HCT116 (cell line): ENCODE measurements at regions not wholly inside any gene's neighbourhood (a gene's known extent, or its start where the extent isn't known, plus 50 kb on each side); places are given as distances from the start of the nearest gene placed in this dataset.
"Not testable (repeated sequence)": the region's sequence is repeated elsewhere in the genome, so short reads cannot be mapped to it uniquely, and the experiment has no call there.

Experiments
- ATAC-seq: fragments of 200-7000 bp; cut with Tn5 transposase; 2 replicates; pipeline ENCODE4 v1.9.1; 2020; ENCODE audit warnings: mild to moderate bottlenecking, moderate library complexity
- BruUV-seq: library from RNA; stranded (reverse); fragments of 400-500 nt; replicated peaks from 2 replicates; lab custom pipeline; 2021; lab: Mats Ljungman, UMichigan
- CTCF ChIA-PET: fragments of 300-600 bp; sonication (Branson Sonifier 250); formaldehyde crosslinking; loops from one replicate; lab custom pipeline; 2021; ENCODE audit warnings: antibody characterized with exemption; lab: Charles Lee
- POLR2A ChIA-PET: fragments of 300-600, 350-600 bp; sonication (Branson Sonifier 250); formaldehyde crosslinking; loops from one replicate; lab custom pipeline; 2021; ENCODE audit warnings: antibody characterized with exemption; lab: Charles Lee
- RAD21 ChIA-PET, 2 experiments: fragments of 300-600 bp; sonication (Branson Sonifier 250); formaldehyde crosslinking; loops; one replicate each; lab custom pipeline; 2023; ENCODE audit warnings: low total read pairs in 2 of 2; ENCODE audit not compliant: uncharacterized antibody in 2 of 2, unreplicated experiment in 2 of 2, low non-redundant PET in 1 of 2; lab: Charles Lee
- DNase-seq: peaks from one replicate; pipeline ENCODE4 v3.0.0-alpha.2; 2010; ENCODE audit warnings: low read depth, low spot score
- H2AFZ ChIP-seq: fragments of 200-600 bp; shearing (Covaris generic), sonication (generic); 2 replicates; pipeline ENCODE4 v1.6.1; 2017; ENCODE audit warnings: low read depth, mixed run types, mixed read lengths, antibody characterized with exemption, low read length; ENCODE audit not compliant: poor library complexity, severe bottlenecking
- H3K27ac ChIP-seq: 2 replicates; pipeline ENCODE4 v1.5.1; 2012; ENCODE audit warnings: low read depth, low read length
- H3K27me3 ChIP-seq: fragments of 200-600 bp; sonication (generic); 2 replicates; pipeline ENCODE4 v1.6.1; 2016; ENCODE audit warnings: mixed run types, low read length, mixed read lengths; ENCODE audit not compliant: insufficient read depth
- H3K36me3 ChIP-seq, 2 experiments: fragments of 200-500 bp in 1 of 2; fragments of 200-600 bp in 1 of 2; sonication (Bioruptor generic) in 1 of 2; sonication (generic) in 1 of 2; 2 replicates each; pipeline versions ENCODE4 v1.5.1 to v1.6.1; 2014 to 2016; ENCODE audit warnings: low read length in 2 of 2, inconsistent platforms in 1 of 2, mixed read lengths in 1 of 2, mixed run types in 1 of 2; ENCODE audit not compliant: insufficient read depth in 2 of 2, control insufficient read depth in 1 of 2
- H3K4me1 ChIP-seq, 2 experiments: fragments of 200-600 bp in 1 of 2; sonication (generic) in 1 of 2; 2 replicates each; pipeline versions ENCODE4 v1.5.1 to v1.6.1; 2012 to 2017; ENCODE audit warnings: low read length in 2 of 2, inconsistent platforms in 1 of 2, mild to moderate bottlenecking in 1 of 2, mixed read lengths in 1 of 2, mixed run types in 1 of 2, moderate library complexity in 1 of 2; ENCODE audit not compliant: insufficient read depth in 2 of 2, control insufficient read depth in 1 of 2
- H3K4me2 ChIP-seq: fragments of 200-600 bp; sonication (generic); 2 replicates; pipeline ENCODE4 v1.6.1; 2017; ENCODE audit warnings: mixed run types, low read length, mixed read lengths
- H3K4me3 ChIP-seq, 2 experiments: fragments of 200-600 bp in 1 of 2; sonication (generic) in 1 of 2; replicated peaks in 1 of 2; 2 replicates each; pipeline ENCODE4 v1.5.1; 2011 to 2016; ENCODE audit warnings: low read length in 2 of 2, control low read depth in 1 of 2, low read depth in 1 of 2, mild to moderate bottlenecking in 1 of 2, mixed read lengths in 1 of 2, mixed run types in 1 of 2
- H3K79me2 ChIP-seq: fragments of 200-600 bp; sonication (generic); 2 replicates; pipeline ENCODE4 v1.6.1; 2017; ENCODE audit warnings: mild to moderate bottlenecking, mixed run types, low read length, moderate library complexity, mixed read lengths; ENCODE audit not compliant: insufficient read depth
- H3K9ac ChIP-seq: fragments of 200-600 bp; sonication (generic); 2 replicates; pipeline ENCODE4 v1.6.1; 2016; ENCODE audit warnings: low read length, mixed read lengths
- H3K9me2 ChIP-seq: fragments of 200-600 bp; sonication (generic), shearing (Covaris generic); 2 replicates; pipeline ENCODE4 v1.6.1; 2017; ENCODE audit warnings: mixed run types, mild to moderate bottlenecking, moderate library complexity; ENCODE audit not compliant: insufficient read depth
- H3K9me3 ChIP-seq, 2 experiments: fragments of 200-500 bp in 1 of 2; fragments of 200-600 bp in 1 of 2; sonication (Bioruptor generic) in 1 of 2; sonication (generic) in 1 of 2; 2 replicates each; pipeline ENCODE4 v1.6.1; 2014 to 2017; ENCODE audit warnings: low read length in 2 of 2, mixed read lengths in 2 of 2, inconsistent platforms in 1 of 2, low read depth in 1 of 2, mild to moderate bottlenecking in 1 of 2, mixed run types in 1 of 2, moderate library complexity in 1 of 2; ENCODE audit not compliant: control insufficient read depth in 1 of 2, insufficient read depth in 1 of 2
- H4K20me1 ChIP-seq: fragments of 200-600 bp; sonication (generic), shearing (Covaris generic); 2 replicates; pipeline ENCODE4 v1.6.1; 2017; ENCODE audit warnings: mixed run types, mild to moderate bottlenecking, moderate library complexity; ENCODE audit not compliant: insufficient read depth
- intact Hi-C: fragments of 100-400 bp; cut with micrococcal nuclease; formaldehyde crosslinking; loops from 2 replicates; pipeline ENCODE4 v1.10.0; 2022

DNA sequence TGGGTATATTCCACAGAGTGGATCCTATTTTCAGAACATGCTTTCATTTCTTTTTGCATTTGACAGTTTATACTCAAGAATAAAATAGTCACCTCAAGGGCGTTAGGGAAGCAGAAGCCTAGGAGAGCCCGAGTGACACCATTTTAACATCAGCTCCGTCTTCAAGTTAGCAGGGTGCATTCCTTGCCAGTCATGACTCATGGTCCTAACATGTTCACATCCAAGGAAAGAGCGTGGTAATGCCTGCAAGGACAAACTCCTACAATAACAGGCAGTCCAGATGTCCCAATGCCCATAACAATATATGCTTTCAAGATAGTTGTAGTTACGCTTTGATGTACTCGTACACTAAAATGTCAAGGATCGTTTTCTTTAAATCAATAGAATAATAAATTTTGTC, 848.4 kb downstream of the SPATA31A7 start:
- H3K36me3 ChIP-seq, H3K27ac ChIP-seq, H3K4me2 ChIP-seq, CTCF ChIA-PET, RAD21 ChIA-PET, H3K9me3 ChIP-seq, H4K20me1 ChIP-seq, H3K79me2 ChIP-seq, H3K9ac ChIP-seq, H3K27me3 ChIP-seq, DNase-seq, H3K9me2 ChIP-seq, H3K4me1 ChIP-seq, POLR2A ChIA-PET, H2AFZ ChIP-seq, intact Hi-C loops, BruUV-seq, ATAC-seq, H3K4me3 ChIP-seq: not testable (repeated sequence)

- POLR2A ChIA-PET, H3K9me3 ChIP-seq, H3K4me1 ChIP-seq, ATAC-seq, H3K4me3 ChIP-seq, H3K79me2 ChIP-seq, DNase-seq, H3K9me2 ChIP-seq, RAD21 ChIA-PET, H2AFZ ChIP-seq, H3K27me3 ChIP-seq, intact Hi-C loops, CTCF ChIA-PET, H3K4me2 ChIP-seq, BruUV-seq, H3K9ac ChIP-seq, H3K36me3 ChIP-seq, H3K27ac ChIP-seq, H4K20me1 ChIP-seq: not testable (repeated sequence)
These were observed 868.3 kb downstream of the SPATA31A7 start for GRCh38 chr9:62058155-62058554.

- H3K4me3 ChIP-seq, ATAC-seq, H2AFZ ChIP-seq, H3K9me2 ChIP-seq, H3K4me2 ChIP-seq, H4K20me1 ChIP-seq, POLR2A ChIA-PET, H3K36me3 ChIP-seq, H3K27me3 ChIP-seq, H3K79me2 ChIP-seq, H3K4me1 ChIP-seq, H3K9ac ChIP-seq, RAD21 ChIA-PET, H3K9me3 ChIP-seq, CTCF ChIA-PET, BruUV-seq, H3K27ac ChIP-seq, intact Hi-C loops, DNase-seq: not testable (repeated sequence)
These were observed 881.2 kb downstream of the SPATA31A7 start for GRCh38 chr9:62071043-62071442.

GRCh38 chr9:62073401-62073800, 883.6 kb downstream of the SPATA31A7 start:
- BruUV-seq, H3K4me3 ChIP-seq, H4K20me1 ChIP-seq, POLR2A ChIA-PET, DNase-seq, H3K9me2 ChIP-seq, RAD21 ChIA-PET, H3K4me1 ChIP-seq, CTCF ChIA-PET, H3K4me2 ChIP-seq, H3K27me3 ChIP-seq, H2AFZ ChIP-seq, H3K9me3 ChIP-seq, H3K36me3 ChIP-seq, H3K27ac ChIP-seq, H3K9ac ChIP-seq, intact Hi-C loops, H3K79me2 ChIP-seq: not testable (repeated sequence)
- ATAC-seq, result peak; percentile 90

DNA sequence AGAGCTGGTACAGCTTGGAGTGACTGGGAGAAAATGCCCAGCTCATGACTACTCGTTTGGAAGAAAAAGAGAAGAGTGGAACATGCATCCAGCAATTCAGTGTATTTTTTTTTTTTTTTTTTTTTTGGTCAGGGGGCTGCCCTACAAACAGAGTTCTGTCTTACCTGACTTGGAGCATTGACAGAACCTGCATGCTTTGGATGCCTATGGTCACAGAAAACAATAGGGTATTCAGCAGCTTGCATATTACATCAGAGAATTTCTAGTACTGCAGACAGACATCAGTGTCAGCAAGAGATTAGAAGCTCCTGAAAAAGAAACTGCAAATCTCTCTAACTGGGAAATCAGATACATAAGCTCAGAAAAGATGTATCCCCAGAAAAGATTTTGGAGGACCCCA, 894.4 kb downstream of the SPATA31A7 start:
- ATAC-seq, CTCF ChIA-PET: not testable (repeated sequence)

More for the DNA sequence above, 894.4 kb downstream of the SPATA31A7 start:
- DNase-seq, H3K4me1 ChIP-seq, intact Hi-C loops, H3K36me3 ChIP-seq, H3K27ac ChIP-seq, H3K9me3 ChIP-seq, H3K9me2 ChIP-seq, H4K20me1 ChIP-seq, H3K27me3 ChIP-seq, H2AFZ ChIP-seq, BruUV-seq, H3K4me3 ChIP-seq, RAD21 ChIA-PET, H3K79me2 ChIP-seq, H3K4me2 ChIP-seq, H3K9ac ChIP-seq, POLR2A ChIA-PET: not testable (repeated sequence)
